ENCODE measurements at regions not wholly inside any gene's neighbourhood (a gene's known extent, or its start where the extent isn't known, plus 50 kb on each side); places are given as distances from the start of the nearest gene placed in this dataset.
"Not testable (repeated sequence)": the region's sequence is repeated elsewhere in the genome, so short reads cannot be mapped to it uniquely, and the experiment has no call there.

DNA sequence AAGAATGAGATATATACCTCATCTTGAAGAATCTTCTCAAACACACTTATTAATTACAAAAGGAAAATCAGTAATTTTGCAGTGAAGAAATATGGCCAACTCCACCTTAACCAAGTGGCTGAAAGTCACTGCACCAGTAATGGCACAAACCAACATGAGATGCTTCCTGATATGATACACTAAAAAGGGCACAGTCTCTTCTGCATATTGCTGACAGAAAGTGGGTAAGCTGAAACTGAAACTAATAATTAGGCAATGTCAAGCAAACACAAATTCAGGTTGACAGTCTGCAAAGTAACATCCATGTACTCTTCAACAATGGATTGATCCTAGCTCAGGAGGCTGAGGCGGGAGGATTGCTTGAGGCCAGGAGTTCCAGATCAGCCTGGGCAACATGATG, 56.1 kb downstream of the ZNF22 start:
- DNase-seq (ENCODE audit: low spot score); H3K27ac Mint-ChIP-seq (ENCODE audit: unreplicated experiment); H3K4me1 Mint-ChIP-seq (ENCODE audit: low read depth); H3K9me3 Mint-ChIP-seq (ENCODE audit: low read depth); H3K36me3 Mint-ChIP-seq (ENCODE audit: low read depth); H3K4me3 Mint-ChIP-seq (ENCODE audit: unreplicated experiment): not testable (repeated sequence)
- peaks cover 11% of the 10 kb centered on the region for H3K27me3 Mint-ChIP-seq (ENCODE audit: low read depth)

DNA sequence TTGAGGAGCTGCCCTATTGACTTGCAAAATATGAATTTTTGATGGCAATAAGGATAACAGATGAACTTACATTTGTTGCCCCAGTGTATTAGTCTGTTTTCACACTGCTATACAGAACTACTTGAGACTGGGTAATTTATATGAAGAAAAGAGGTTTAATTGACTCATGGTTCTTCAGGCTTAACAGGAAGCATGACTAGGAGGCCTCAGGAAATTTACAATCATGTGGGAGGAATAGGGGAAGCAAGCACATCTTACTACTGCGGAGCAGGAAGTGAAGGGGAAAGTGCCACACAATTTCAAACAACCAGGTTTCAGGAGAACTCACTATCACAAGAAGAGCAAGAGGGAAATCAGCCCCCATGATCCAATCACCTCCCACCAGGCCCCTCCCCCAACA, 57.9 kb downstream of the ZNF22 start:
- no peak for DNase-seq (ENCODE audit: low spot score)
- TF ChIP-seq, protein P1, sequence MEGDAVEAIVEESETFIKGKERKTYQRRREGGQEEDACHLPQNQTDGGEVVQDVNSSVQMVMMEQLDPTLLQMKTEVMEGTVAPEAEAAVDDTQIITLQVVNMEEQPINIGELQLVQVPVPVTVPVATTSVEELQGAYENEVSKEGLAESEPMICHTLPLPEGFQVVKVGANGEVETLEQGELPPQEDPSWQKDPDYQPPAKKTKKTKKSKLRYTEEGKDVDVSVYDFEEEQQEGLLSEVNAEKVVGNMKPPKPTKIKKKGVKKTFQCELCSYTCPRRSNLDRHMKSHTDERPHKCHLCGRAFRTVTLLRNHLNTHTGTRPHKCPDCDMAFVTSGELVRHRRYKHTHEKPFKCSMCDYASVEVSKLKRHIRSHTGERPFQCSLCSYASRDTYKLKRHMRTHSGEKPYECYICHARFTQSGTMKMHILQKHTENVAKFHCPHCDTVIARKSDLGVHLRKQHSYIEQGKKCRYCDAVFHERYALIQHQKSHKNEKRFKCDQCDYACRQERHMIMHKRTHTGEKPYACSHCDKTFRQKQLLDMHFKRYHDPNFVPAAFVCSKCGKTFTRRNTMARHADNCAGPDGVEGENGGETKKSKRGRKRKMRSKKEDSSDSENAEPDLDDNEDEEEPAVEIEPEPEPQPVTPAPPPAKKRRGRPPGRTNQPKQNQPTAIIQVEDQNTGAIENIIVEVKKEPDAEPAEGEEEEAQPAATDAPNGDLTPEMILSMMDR (IDR thresholded peaks at IDR 0.05), result no peak
- H3K36me3 Mint-ChIP-seq (ENCODE audit: low read depth), result no peaks in the 10 kb centered on the region
- H3K4me1 Mint-ChIP-seq (ENCODE audit: low read depth), result no peaks in the 10 kb centered on the region
- no peaks in the 10 kb centered on the region for H3K9me3 Mint-ChIP-seq (ENCODE audit: low read depth)
- H3K4me3 Mint-ChIP-seq (ENCODE audit: unreplicated experiment), result no peak overlapping the region
- H3K27ac Mint-ChIP-seq (ENCODE audit: unreplicated experiment), result no peak overlapping the region
- peaks cover 8% of the 10 kb centered on the region for H3K27me3 Mint-ChIP-seq (ENCODE audit: low read depth)

DNA sequence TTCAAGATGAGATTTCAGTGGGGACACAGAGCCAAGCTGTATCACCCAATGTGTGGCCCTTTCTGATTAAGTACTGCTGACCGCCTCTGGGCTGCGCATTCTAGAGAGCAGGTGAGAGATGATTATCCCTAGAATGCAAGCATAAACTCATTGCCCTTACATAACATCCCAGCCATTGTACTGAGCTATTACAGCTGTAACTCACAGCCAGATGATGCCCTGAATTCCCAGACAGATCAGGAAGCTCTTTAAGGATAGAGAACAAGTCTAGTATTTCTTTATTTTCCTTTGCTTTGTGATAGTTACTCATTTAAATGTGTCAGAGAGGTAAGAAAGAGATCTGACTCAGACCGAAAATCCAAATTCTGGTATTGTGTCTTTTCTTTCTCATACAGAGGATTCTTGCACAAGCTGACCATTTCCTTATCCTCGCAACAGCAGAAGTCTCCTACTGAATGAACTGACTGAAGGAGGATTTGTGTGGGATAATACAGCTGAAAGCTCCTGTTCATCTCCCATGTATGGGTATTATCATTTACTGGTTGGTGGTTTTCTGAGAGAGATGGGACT, 58.4 kb downstream of the ZNF22 start:
- Mint-ChIP-seq H3K4me1 (ENCODE audit: low read depth) (no peaks in the 10 kb centered on the region), H3K4me3 (ENCODE audit: unreplicated experiment) (no peak overlapping the region), H3K36me3 (ENCODE audit: low read depth) (no peaks in the 10 kb centered on the region), H3K9me3 (ENCODE audit: low read depth) (no peaks in the 10 kb centered on the region), H3K27me3 (ENCODE audit: low read depth) (peaks cover 10% of the 10 kb centered on the region), H3K27ac (ENCODE audit: unreplicated experiment) (no peak overlapping the region)
- no peak for DNase-seq (ENCODE audit: low spot score)
- TF ChIP-seq, protein P1 (IDR thresholded peaks at IDR 0.05), result no peak

DNA sequence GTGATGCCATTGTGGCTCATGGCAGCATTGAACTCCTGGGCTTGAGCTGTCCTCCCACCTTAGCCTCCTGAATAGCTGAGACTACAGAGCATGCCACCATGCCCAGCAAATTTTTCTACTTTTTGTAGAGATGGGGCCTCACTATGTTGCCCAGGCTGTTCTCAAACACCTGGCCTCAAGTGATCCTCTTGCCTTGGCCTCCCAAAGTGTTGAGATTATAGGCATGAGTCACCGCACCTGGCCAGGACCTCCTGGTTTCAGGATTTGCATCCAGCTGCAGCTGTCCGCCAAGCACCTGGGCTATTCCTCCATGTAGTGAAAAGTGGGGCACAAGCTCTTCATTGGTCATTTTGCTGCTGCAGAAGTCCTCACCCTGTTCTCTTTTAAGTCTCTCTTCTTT, 58.9 kb downstream of the ZNF22 start:
- H3K27ac Mint-ChIP-seq (ENCODE audit: unreplicated experiment), result no peak overlapping the region
- no peak for DNase-seq (ENCODE audit: low spot score)
- no peaks in the 10 kb centered on the region for H3K4me1 Mint-ChIP-seq (ENCODE audit: low read depth)
- no peaks in the 10 kb centered on the region for H3K36me3 Mint-ChIP-seq (ENCODE audit: low read depth)
- no peaks in the 10 kb centered on the region for H3K9me3 Mint-ChIP-seq (ENCODE audit: low read depth)
- TF ChIP-seq, protein P1 (IDR thresholded peaks at IDR 0.05), result no peak
- H3K4me3 Mint-ChIP-seq (ENCODE audit: unreplicated experiment), result no peak overlapping the region
- H3K27me3 Mint-ChIP-seq (ENCODE audit: low read depth), result peaks cover 10% of the 10 kb centered on the region

DNA sequence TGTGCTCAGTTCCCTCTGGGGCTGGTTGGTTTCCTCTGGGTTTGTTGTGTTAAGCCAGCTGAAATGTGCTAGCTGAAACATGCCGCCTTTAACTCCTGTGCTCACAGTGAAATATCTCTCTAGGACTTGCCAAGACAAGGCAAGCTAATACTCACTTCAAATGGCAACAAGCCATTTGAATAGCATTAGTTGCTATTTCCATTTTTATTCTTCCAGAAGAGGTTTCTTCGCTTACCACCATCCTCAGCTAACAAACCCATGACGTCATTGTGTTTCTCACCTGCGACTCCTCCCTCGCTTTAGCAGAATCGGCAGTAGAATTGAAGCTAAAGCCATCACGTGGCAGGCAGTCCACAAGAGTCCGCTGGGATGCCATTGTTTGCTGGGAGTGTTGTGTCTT, 61.3 kb downstream of the ZNF22 start:
- DNase-seq (ENCODE audit: low spot score), result no peak
- Mint-ChIP-seq H3K27me3 (ENCODE audit: low read depth) (peaks cover 13% of the 10 kb centered on the region), H3K27ac (ENCODE audit: unreplicated experiment) (no peak overlapping the region), H3K4me3 (ENCODE audit: unreplicated experiment) (no peak overlapping the region), H3K36me3 (ENCODE audit: low read depth) (no peaks in the 10 kb centered on the region), H3K9me3 (ENCODE audit: low read depth) (no peaks in the 10 kb centered on the region), H3K4me1 (ENCODE audit: low read depth) (no peaks in the 10 kb centered on the region)
- TF ChIP-seq, protein P1 (IDR thresholded peaks at IDR 0.05), result no peak

DNA sequence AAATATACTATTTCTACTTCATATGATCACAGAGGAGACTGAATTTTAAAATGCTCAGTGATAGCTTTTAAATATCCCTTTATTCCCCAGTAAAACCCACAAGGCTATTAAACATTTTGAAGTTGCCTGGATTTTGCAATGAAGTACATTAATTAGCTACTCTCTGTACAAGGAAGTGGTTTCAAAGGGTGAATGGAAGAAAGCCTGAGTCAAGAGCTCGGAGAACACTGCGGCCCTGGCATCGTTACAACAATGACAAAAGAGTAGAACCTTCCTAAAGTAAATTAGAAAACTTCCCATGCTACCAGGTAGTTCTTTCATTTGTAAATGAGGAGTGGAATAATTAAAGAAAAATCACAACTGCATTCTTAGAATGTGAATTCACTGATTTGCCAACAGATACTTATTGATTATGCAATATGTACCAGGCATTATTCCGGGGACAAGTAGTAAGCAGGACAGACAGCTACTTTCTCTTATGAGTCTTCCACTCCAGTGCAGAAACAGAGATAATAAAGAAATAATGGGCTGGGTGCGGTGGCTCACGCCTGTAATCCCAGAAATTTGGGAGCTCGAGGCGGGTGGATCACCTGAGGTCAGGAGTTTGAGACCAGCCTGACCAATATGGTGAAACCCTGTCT, 63.0 kb downstream of the ZNF22 start:
- Mint-ChIP-seq H3K27ac (ENCODE audit: unreplicated experiment) (no peak overlapping the region), H3K36me3 (ENCODE audit: low read depth) (no peaks in the 10 kb centered on the region), H3K27me3 (ENCODE audit: low read depth) (peaks cover 23% of the 10 kb centered on the region), H3K4me1 (ENCODE audit: low read depth) (no peaks in the 10 kb centered on the region), H3K9me3 (ENCODE audit: low read depth) (no peaks in the 10 kb centered on the region), H3K4me3 (ENCODE audit: unreplicated experiment) (no peak overlapping the region)
- TF ChIP-seq, protein P1 (IDR thresholded peaks at IDR 0.05), result no peak
- DNase-seq (ENCODE audit: low spot score), result no peak

Measured in chondrocyte (in vitro differentiated cells).